WTC11 (cell line): ENCODE measurements at regions not wholly inside any gene's neighbourhood (a gene's known extent, or its start where the extent isn't known, plus 50 kb on each side); places are given as distances from the start of the nearest gene placed in this dataset.

Experiments
- ATAC-seq: fragments of 200-7000 bp; cut with Tn5 transposase; 2 replicates; pipeline ENCODE4 v1.10.0; 2021; ENCODE audit warnings: mild to moderate bottlenecking, moderate library complexity
- CTCF ChIA-PET: fragments of 300-600 bp; sonication (Branson Sonifier 250); formaldehyde crosslinking; loops from one replicate; lab custom pipeline; 2021; ENCODE audit warnings: antibody characterized with exemption; lab: Charles Lee
- POLR2A ChIA-PET: fragments of 350-600 bp; sonication (Branson Sonifier 250); formaldehyde crosslinking; loops from one replicate; lab custom pipeline; 2021; ENCODE audit warnings: antibody characterized with exemption; lab: Charles Lee
- DNase-seq: peaks from one replicate; pipeline ENCODE4 v3.0.0; 2021; ENCODE audit warnings: low spot score
- H3K27ac Mint-ChIP-seq: 2 replicates; pipeline ENCODE4 v1.8.0; 2021; ENCODE audit warnings: mixed read lengths
- H3K27me3 Mint-ChIP-seq: 2 replicates; pipeline ENCODE4 v1.8.0; 2021; ENCODE audit warnings: low read depth, mild to moderate bottlenecking, moderate library complexity, mixed read lengths
- H3K36me3 Mint-ChIP-seq: 2 replicates; pipeline ENCODE4 v1.8.0; 2021; ENCODE audit warnings: mixed read lengths
- H3K4me1 Mint-ChIP-seq: 2 replicates; pipeline ENCODE4 v1.8.0; 2022; ENCODE audit warnings: mixed read lengths
- H3K4me3 Mint-ChIP-seq: 2 replicates; pipeline ENCODE4 v1.8.0; 2021; ENCODE audit warnings: mild to moderate bottlenecking, moderate library complexity, mixed read lengths
- H3K9me3 Mint-ChIP-seq: 2 replicates; pipeline ENCODE4 v1.8.0; 2021; ENCODE audit warnings: mixed read lengths
- E2F5 ChIP-seq: sonication (generic); formaldehyde crosslinking; IDR thresholded peaks from 2 replicates; pipeline ENCODE4 v1.8.1; 2022; ENCODE audit warnings: mild to moderate bottlenecking, moderate library complexity, missing genetic modification reagents
- HMGA2 ChIP-seq: fragments of 250-450 bp; sonication (Bioruptor Pico); IDR thresholded peaks from 2 replicates; pipeline ENCODE4 v1.4.0; 2021; ENCODE audit warnings: mild to moderate bottlenecking, moderate library complexity
- IRF2 ChIP-seq: sonication (generic); formaldehyde crosslinking; IDR thresholded peaks from 2 replicates; pipeline ENCODE4 v1.8.0; 2022; ENCODE audit warnings: low read depth, missing genetic modification reagents, borderline replicate concordance
- NFATC4 ChIP-seq: fragments of 250-450 bp; sonication (Bioruptor Pico); IDR thresholded peaks from 2 replicates; pipeline ENCODE4 v1.9.0; 2021; ENCODE audit warnings: mild to moderate bottlenecking
- NFE2L1 ChIP-seq: sonication (generic); formaldehyde crosslinking; IDR thresholded peaks from 2 replicates; pipeline ENCODE4 v1.8.1; 2023; ENCODE audit warnings: missing genetic modification reagents
- NFYB ChIP-seq: sonication (generic); formaldehyde crosslinking; conservative IDR thresholded peaks from 2 replicates; pipeline ENCODE4 v1.8.0; 2022; ENCODE audit warnings: low read depth, missing genetic modification reagents
- NR3C1 ChIP-seq: sonication (generic); formaldehyde crosslinking; conservative IDR thresholded peaks from 2 replicates; pipeline ENCODE4 v1.8.1; 2023; ENCODE audit warnings: low read depth, mild to moderate bottlenecking, missing genetic modification reagents
- PRDM15 ChIP-seq: sonication (generic); formaldehyde crosslinking; IDR thresholded peaks from 2 replicates; pipeline ENCODE4 v1.8.0; 2022; ENCODE audit warnings: missing genetic modification reagents
- SMAD3 ChIP-seq: sonication (generic); formaldehyde crosslinking; IDR thresholded peaks from 2 replicates; pipeline ENCODE4 v1.8.0; 2022; ENCODE audit warnings: missing genetic modification reagents, mild to moderate bottlenecking, borderline replicate concordance
- TCF7 ChIP-seq: sonication (generic); formaldehyde crosslinking; IDR thresholded peaks from 2 replicates; pipeline ENCODE4 v1.8.0; 2022; ENCODE audit warnings: mild to moderate bottlenecking, low read depth, missing genetic modification reagents, moderate library complexity
- ZNF281 ChIP-seq: sonication (generic); formaldehyde crosslinking; IDR thresholded peaks from 2 replicates; pipeline ENCODE4 v1.8.0; 2023; ENCODE audit warnings: mild to moderate bottlenecking, missing genetic modification reagents
- TF ChIP-seq, protein P1 (sequence below): sonication (generic); formaldehyde crosslinking; IDR thresholded peaks from 2 replicates; pipeline ENCODE4 v1.8.1; 2023; ENCODE audit warnings: mild to moderate bottlenecking, missing genetic modification reagents, borderline replicate concordance
- TF ChIP-seq, protein P2 (sequence below): sonication (generic); formaldehyde crosslinking; IDR thresholded peaks from 2 replicates; pipeline ENCODE4 v1.8.1; 2023; ENCODE audit warnings: mild to moderate bottlenecking, missing genetic modification reagents, moderate library complexity
- TF ChIP-seq, protein P3 (sequence below): fragments of 250-450 bp; sonication (Bioruptor Pico); IDR thresholded peaks from 2 replicates; pipeline ENCODE4 v2.1.2; 2022; ENCODE audit warnings: mild to moderate bottlenecking, moderate library complexity
- TF ChIP-seq, protein P4 (sequence below): sonication (generic); formaldehyde crosslinking; IDR thresholded peaks from 2 replicates; pipeline ENCODE4 v1.8.0; 2022; ENCODE audit warnings: mild to moderate bottlenecking, missing genetic modification reagents
- TF ChIP-seq, protein P5 (sequence below): fragments of 250-450 bp; sonication (Bioruptor Pico); IDR thresholded peaks from 2 replicates; pipeline ENCODE4 v1.9.0; 2021; ENCODE audit warnings: mild to moderate bottlenecking
- TF ChIP-seq, protein P6 (sequence below): sonication (generic); formaldehyde crosslinking; IDR thresholded peaks from 2 replicates; pipeline ENCODE4 v1.8.1; 2022; ENCODE audit warnings: low read depth, mild to moderate bottlenecking, moderate library complexity, missing genetic modification reagents, borderline replicate concordance

- no peak overlapping the region for H3K27ac Mint-ChIP-seq
- no peak for TF ChIP-seq NFATC4
- TF ChIP-seq NR3C1: no peak
- no peak for TF ChIP-seq NFE2L1 (CRISPR knock-in tag)
- no peak for TF ChIP-seq PRDM15 (CRISPR knock-in tag)
- TF ChIP-seq, protein P1, sequence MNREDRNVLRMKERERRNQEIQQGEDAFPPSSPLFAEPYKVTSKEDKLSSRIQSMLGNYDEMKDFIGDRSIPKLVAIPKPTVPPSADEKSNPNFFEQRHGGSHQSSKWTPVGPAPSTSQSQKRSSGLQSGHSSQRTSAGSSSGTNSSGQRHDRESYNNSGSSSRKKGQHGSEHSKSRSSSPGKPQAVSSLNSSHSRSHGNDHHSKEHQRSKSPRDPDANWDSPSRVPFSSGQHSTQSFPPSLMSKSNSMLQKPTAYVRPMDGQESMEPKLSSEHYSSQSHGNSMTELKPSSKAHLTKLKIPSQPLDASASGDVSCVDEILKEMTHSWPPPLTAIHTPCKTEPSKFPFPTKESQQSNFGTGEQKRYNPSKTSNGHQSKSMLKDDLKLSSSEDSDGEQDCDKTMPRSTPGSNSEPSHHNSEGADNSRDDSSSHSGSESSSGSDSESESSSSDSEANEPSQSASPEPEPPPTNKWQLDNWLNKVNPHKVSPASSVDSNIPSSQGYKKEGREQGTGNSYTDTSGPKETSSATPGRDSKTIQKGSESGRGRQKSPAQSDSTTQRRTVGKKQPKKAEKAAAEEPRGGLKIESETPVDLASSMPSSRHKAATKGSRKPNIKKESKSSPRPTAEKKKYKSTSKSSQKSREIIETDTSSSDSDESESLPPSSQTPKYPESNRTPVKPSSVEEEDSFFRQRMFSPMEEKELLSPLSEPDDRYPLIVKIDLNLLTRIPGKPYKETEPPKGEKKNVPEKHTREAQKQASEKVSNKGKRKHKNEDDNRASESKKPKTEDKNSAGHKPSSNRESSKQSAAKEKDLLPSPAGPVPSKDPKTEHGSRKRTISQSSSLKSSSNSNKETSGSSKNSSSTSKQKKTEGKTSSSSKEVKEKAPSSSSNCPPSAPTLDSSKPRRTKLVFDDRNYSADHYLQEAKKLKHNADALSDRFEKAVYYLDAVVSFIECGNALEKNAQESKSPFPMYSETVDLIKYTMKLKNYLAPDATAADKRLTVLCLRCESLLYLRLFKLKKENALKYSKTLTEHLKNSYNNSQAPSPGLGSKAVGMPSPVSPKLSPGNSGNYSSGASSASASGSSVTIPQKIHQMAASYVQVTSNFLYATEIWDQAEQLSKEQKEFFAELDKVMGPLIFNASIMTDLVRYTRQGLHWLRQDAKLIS (CRISPR knock-in tag): no peak
- TF ChIP-seq IRF2 (CRISPR knock-in tag): no peak
- no peak for TF ChIP-seq HMGA2 (CRISPR knock-in tag)
- no peak for TF ChIP-seq E2F5
- TF ChIP-seq, protein P2, sequence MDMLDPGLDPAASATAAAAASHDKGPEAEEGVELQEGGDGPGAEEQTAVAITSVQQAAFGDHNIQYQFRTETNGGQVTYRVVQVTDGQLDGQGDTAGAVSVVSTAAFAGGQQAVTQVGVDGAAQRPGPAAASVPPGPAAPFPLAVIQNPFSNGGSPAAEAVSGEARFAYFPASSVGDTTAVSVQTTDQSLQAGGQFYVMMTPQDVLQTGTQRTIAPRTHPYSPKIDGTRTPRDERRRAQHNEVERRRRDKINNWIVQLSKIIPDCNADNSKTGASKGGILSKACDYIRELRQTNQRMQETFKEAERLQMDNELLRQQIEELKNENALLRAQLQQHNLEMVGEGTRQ (CRISPR knock-in tag): no peak
- TF ChIP-seq, protein P3, sequence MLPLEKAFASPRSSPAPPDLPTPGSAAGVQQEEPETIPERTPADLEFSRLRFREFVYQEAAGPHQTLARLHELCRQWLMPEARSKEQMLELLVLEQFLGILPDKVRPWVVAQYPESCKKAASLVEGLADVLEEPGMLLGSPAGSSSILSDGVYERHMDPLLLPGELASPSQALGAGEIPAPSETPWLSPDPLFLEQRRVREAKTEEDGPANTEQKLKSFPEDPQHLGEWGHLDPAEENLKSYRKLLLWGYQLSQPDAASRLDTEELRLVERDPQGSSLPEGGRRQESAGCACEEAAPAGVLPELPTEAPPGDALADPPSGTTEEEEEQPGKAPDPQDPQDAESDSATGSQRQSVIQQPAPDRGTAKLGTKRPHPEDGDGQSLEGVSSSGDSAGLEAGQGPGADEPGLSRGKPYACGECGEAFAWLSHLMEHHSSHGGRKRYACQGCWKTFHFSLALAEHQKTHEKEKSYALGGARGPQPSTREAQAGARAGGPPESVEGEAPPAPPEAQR: no peak
- TF ChIP-seq, protein P4, sequence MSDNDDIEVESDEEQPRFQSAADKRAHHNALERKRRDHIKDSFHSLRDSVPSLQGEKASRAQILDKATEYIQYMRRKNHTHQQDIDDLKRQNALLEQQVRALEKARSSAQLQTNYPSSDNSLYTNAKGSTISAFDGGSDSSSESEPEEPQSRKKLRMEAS: no peak
- TF ChIP-seq TCF7 (CRISPR knock-in tag): no peak
- TF ChIP-seq, protein P5, sequence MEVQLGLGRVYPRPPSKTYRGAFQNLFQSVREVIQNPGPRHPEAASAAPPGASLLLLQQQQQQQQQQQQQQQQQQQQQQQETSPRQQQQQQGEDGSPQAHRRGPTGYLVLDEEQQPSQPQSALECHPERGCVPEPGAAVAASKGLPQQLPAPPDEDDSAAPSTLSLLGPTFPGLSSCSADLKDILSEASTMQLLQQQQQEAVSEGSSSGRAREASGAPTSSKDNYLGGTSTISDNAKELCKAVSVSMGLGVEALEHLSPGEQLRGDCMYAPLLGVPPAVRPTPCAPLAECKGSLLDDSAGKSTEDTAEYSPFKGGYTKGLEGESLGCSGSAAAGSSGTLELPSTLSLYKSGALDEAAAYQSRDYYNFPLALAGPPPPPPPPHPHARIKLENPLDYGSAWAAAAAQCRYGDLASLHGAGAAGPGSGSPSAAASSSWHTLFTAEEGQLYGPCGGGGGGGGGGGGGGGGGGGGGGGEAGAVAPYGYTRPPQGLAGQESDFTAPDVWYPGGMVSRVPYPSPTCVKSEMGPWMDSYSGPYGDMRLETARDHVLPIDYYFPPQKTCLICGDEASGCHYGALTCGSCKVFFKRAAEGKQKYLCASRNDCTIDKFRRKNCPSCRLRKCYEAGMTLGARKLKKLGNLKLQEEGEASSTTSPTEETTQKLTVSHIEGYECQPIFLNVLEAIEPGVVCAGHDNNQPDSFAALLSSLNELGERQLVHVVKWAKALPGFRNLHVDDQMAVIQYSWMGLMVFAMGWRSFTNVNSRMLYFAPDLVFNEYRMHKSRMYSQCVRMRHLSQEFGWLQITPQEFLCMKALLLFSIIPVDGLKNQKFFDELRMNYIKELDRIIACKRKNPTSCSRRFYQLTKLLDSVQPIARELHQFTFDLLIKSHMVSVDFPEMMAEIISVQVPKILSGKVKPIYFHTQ (CRISPR knock-in tag): no peak
- TF ChIP-seq, protein P6, sequence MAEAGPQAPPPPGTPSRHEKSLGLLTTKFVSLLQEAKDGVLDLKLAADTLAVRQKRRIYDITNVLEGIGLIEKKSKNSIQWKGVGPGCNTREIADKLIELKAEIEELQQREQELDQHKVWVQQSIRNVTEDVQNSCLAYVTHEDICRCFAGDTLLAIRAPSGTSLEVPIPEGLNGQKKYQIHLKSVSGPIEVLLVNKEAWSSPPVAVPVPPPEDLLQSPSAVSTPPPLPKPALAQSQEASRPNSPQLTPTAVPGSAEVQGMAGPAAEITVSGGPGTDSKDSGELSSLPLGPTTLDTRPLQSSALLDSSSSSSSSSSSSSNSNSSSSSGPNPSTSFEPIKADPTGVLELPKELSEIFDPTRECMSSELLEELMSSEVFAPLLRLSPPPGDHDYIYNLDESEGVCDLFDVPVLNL (CRISPR knock-in tag): no peak
- no peak for TF ChIP-seq ZNF281
- no peak for TF ChIP-seq SMAD3 (CRISPR knock-in tag)
- no peak for TF ChIP-seq NFYB (CRISPR knock-in tag)
- TF ChIP-seq, all 79 proteins: peak for 0
- Mint-ChIP-seq H3K27me3 (no peaks in the 10 kb centered on the region), H3K4me1 (peaks cover 50% of the 10 kb centered on the region), H3K4me3 (no peak overlapping the region), H3K36me3 (no peaks in the 10 kb centered on the region), H3K9me3 (no peaks in the 10 kb centered on the region)
- DNase-seq (no peak), ATAC-seq (no peak)
- ChIA-PET POLR2A (no interaction called here), CTCF (no interaction called here)
Measured at GRCh38 chr3:182083112-182083511, 371.4 kb downstream of the SOX2 start.
